HCT116 (cell line): ENCODE measurements at regions not wholly inside any gene's neighbourhood (a gene's known extent, or its start where the extent isn't known, plus 50 kb on each side); places are given as distances from the start of the nearest gene placed in this dataset.

Experiments
- ATAC-seq: fragments of 200-7000 bp; cut with Tn5 transposase; 2 replicates; pipeline ENCODE4 v1.9.1; 2020; ENCODE audit warnings: mild to moderate bottlenecking, moderate library complexity
- BruUV-seq: library from RNA; stranded (reverse); fragments of 400-500 nt; replicated peaks from 2 replicates; lab custom pipeline; 2021; lab: Mats Ljungman, UMichigan
- CTCF ChIA-PET: fragments of 300-600 bp; sonication (Branson Sonifier 250); formaldehyde crosslinking; loops from one replicate; lab custom pipeline; 2021; ENCODE audit warnings: antibody characterized with exemption; lab: Charles Lee
- POLR2A ChIA-PET: fragments of 300-600, 350-600 bp; sonication (Branson Sonifier 250); formaldehyde crosslinking; loops from one replicate; lab custom pipeline; 2021; ENCODE audit warnings: antibody characterized with exemption; lab: Charles Lee
- RAD21 ChIA-PET, 2 experiments: fragments of 300-600 bp; sonication (Branson Sonifier 250); formaldehyde crosslinking; loops; one replicate each; lab custom pipeline; 2023; ENCODE audit warnings: low total read pairs in 2 of 2; ENCODE audit not compliant: uncharacterized antibody in 2 of 2, unreplicated experiment in 2 of 2, low non-redundant PET in 1 of 2; lab: Charles Lee
- DNase-seq: peaks from one replicate; pipeline ENCODE4 v3.0.0-alpha.2; 2010; ENCODE audit warnings: low read depth, low spot score
- H2AFZ ChIP-seq: fragments of 200-600 bp; shearing (Covaris generic), sonication (generic); 2 replicates; pipeline ENCODE4 v1.6.1; 2017; ENCODE audit warnings: low read depth, mixed run types, mixed read lengths, antibody characterized with exemption, low read length; ENCODE audit not compliant: poor library complexity, severe bottlenecking
- H3K27ac ChIP-seq: 2 replicates; pipeline ENCODE4 v1.5.1; 2012; ENCODE audit warnings: low read depth, low read length
- H3K27me3 ChIP-seq: fragments of 200-600 bp; sonication (generic); 2 replicates; pipeline ENCODE4 v1.6.1; 2016; ENCODE audit warnings: mixed run types, low read length, mixed read lengths; ENCODE audit not compliant: insufficient read depth
- H3K36me3 ChIP-seq, 2 experiments: fragments of 200-500 bp in 1 of 2; fragments of 200-600 bp in 1 of 2; sonication (Bioruptor generic) in 1 of 2; sonication (generic) in 1 of 2; 2 replicates each; pipeline versions ENCODE4 v1.5.1 to v1.6.1; 2014 to 2016; ENCODE audit warnings: low read length in 2 of 2, inconsistent platforms in 1 of 2, mixed read lengths in 1 of 2, mixed run types in 1 of 2; ENCODE audit not compliant: insufficient read depth in 2 of 2, control insufficient read depth in 1 of 2
- H3K4me1 ChIP-seq, 2 experiments: fragments of 200-600 bp in 1 of 2; sonication (generic) in 1 of 2; 2 replicates each; pipeline versions ENCODE4 v1.5.1 to v1.6.1; 2012 to 2017; ENCODE audit warnings: low read length in 2 of 2, inconsistent platforms in 1 of 2, mild to moderate bottlenecking in 1 of 2, mixed read lengths in 1 of 2, mixed run types in 1 of 2, moderate library complexity in 1 of 2; ENCODE audit not compliant: insufficient read depth in 2 of 2, control insufficient read depth in 1 of 2
- H3K4me2 ChIP-seq: fragments of 200-600 bp; sonication (generic); 2 replicates; pipeline ENCODE4 v1.6.1; 2017; ENCODE audit warnings: mixed run types, low read length, mixed read lengths
- H3K4me3 ChIP-seq, 2 experiments: fragments of 200-600 bp in 1 of 2; sonication (generic) in 1 of 2; replicated peaks in 1 of 2; 2 replicates each; pipeline ENCODE4 v1.5.1; 2011 to 2016; ENCODE audit warnings: low read length in 2 of 2, control low read depth in 1 of 2, low read depth in 1 of 2, mild to moderate bottlenecking in 1 of 2, mixed read lengths in 1 of 2, mixed run types in 1 of 2
- H3K79me2 ChIP-seq: fragments of 200-600 bp; sonication (generic); 2 replicates; pipeline ENCODE4 v1.6.1; 2017; ENCODE audit warnings: mild to moderate bottlenecking, mixed run types, low read length, moderate library complexity, mixed read lengths; ENCODE audit not compliant: insufficient read depth
- H3K9ac ChIP-seq: fragments of 200-600 bp; sonication (generic); 2 replicates; pipeline ENCODE4 v1.6.1; 2016; ENCODE audit warnings: low read length, mixed read lengths
- H3K9me2 ChIP-seq: fragments of 200-600 bp; sonication (generic), shearing (Covaris generic); 2 replicates; pipeline ENCODE4 v1.6.1; 2017; ENCODE audit warnings: mixed run types, mild to moderate bottlenecking, moderate library complexity; ENCODE audit not compliant: insufficient read depth
- H3K9me3 ChIP-seq, 2 experiments: fragments of 200-500 bp in 1 of 2; fragments of 200-600 bp in 1 of 2; sonication (Bioruptor generic) in 1 of 2; sonication (generic) in 1 of 2; 2 replicates each; pipeline ENCODE4 v1.6.1; 2014 to 2017; ENCODE audit warnings: low read length in 2 of 2, mixed read lengths in 2 of 2, inconsistent platforms in 1 of 2, low read depth in 1 of 2, mild to moderate bottlenecking in 1 of 2, mixed run types in 1 of 2, moderate library complexity in 1 of 2; ENCODE audit not compliant: control insufficient read depth in 1 of 2, insufficient read depth in 1 of 2
- H4K20me1 ChIP-seq: fragments of 200-600 bp; sonication (generic), shearing (Covaris generic); 2 replicates; pipeline ENCODE4 v1.6.1; 2017; ENCODE audit warnings: mixed run types, mild to moderate bottlenecking, moderate library complexity; ENCODE audit not compliant: insufficient read depth
- ELF1 ChIP-seq: IDR thresholded peaks from 2 replicates; pipeline ENCODE4 v1.6.1; 2012; ENCODE audit warnings: low read depth, borderline replicate concordance
- EZH2phosphoT487 ChIP-seq: fragments of 200-600 bp; IDR thresholded peaks from 2 replicates; pipeline ENCODE4 v1.6.1; 2018; ENCODE audit warnings: antibody characterized with exemption, borderline replicate concordance
- JUND ChIP-seq: IDR thresholded peaks from 2 replicates; pipeline ENCODE4 v1.6.1; 2012
- RAD21 ChIP-seq: IDR thresholded peaks from 2 replicates; pipeline ENCODE4 v1.6.1; 2012; ENCODE audit warnings: low read depth, mild to moderate bottlenecking
- SIN3A ChIP-seq: IDR thresholded peaks from 2 replicates; pipeline ENCODE4 v1.6.1; 2012; ENCODE audit warnings: low read depth
- intact Hi-C: fragments of 100-400 bp; cut with micrococcal nuclease; formaldehyde crosslinking; loops from 2 replicates; pipeline ENCODE4 v1.10.0; 2022
- TF ChIP-seq, protein P1 (sequence below): IDR thresholded peaks from 2 replicates; pipeline ENCODE4 v1.6.1; 2012; ENCODE audit warnings: low read depth

GRCh38 chrX:42973321-42973720 is 195.4 kb upstream of the PPP1R2C start (continued):
- TF ChIP-seq, protein P1, sequence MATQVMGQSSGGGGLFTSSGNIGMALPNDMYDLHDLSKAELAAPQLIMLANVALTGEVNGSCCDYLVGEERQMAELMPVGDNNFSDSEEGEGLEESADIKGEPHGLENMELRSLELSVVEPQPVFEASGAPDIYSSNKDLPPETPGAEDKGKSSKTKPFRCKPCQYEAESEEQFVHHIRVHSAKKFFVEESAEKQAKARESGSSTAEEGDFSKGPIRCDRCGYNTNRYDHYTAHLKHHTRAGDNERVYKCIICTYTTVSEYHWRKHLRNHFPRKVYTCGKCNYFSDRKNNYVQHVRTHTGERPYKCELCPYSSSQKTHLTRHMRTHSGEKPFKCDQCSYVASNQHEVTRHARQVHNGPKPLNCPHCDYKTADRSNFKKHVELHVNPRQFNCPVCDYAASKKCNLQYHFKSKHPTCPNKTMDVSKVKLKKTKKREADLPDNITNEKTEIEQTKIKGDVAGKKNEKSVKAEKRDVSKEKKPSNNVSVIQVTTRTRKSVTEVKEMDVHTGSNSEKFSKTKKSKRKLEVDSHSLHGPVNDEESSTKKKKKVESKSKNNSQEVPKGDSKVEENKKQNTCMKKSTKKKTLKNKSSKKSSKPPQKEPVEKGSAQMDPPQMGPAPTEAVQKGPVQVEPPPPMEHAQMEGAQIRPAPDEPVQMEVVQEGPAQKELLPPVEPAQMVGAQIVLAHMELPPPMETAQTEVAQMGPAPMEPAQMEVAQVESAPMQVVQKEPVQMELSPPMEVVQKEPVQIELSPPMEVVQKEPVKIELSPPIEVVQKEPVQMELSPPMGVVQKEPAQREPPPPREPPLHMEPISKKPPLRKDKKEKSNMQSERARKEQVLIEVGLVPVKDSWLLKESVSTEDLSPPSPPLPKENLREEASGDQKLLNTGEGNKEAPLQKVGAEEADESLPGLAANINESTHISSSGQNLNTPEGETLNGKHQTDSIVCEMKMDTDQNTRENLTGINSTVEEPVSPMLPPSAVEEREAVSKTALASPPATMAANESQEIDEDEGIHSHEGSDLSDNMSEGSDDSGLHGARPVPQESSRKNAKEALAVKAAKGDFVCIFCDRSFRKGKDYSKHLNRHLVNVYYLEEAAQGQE, result no peak
- no peak for TF ChIP-seq EZH2phosphoT487
- TF ChIP-seq SIN3A, result no peak

- H3K4me3 ChIP-seq, result no peak overlapping the region
- ChIA-PET POLR2A (no interaction called here), CTCF (no interaction called here)
- BruUV-seq, result no TSS peak
- no peak overlapping the region for H3K9ac ChIP-seq
- no peaks in the 10 kb centered on the region for H3K4me1 ChIP-seq
- H3K4me2 ChIP-seq, result no peak overlapping the region
- no peaks in the 10 kb centered on the region for H3K9me2 ChIP-seq
- H2AFZ ChIP-seq, result no peak overlapping the region
- no peaks in the 10 kb centered on the region for H3K9me3 ChIP-seq
- H3K79me2 ChIP-seq, result no peaks in the 10 kb centered on the region
- H3K27ac ChIP-seq, result no peak overlapping the region
- no peaks in the 10 kb centered on the region for H3K27me3 ChIP-seq
- no peak for ATAC-seq
- no peaks in the 10 kb centered on the region for H4K20me1 ChIP-seq
- TF ChIP-seq JUND (no peak), ELF1 (no peak), RAD21 (no peak)
- TF ChIP-seq, all 23 proteins: peak for 0
- no peak for DNase-seq
- RAD21 ChIA-PET, result no interaction called here
- intact Hi-C loops, result no loop called here
- H3K36me3 ChIP-seq, result no peaks in the 10 kb centered on the region
Observed at GRCh38 chrX:42975906-42976305, 197.9 kb upstream of the PPP1R2C start.
